Activated CD8-positive, alpha-beta memory T cell treated with anti-CD3 and anti-CD28 coated beads, Interleukin-2, amount 50 U/mL, for 4 hours (primary cell): ENCODE measurements at regions not wholly inside any gene's neighbourhood (a gene's known extent, or its start where the extent isn't known, plus 50 kb on each side); places are given as distances from the start of the nearest gene placed in this dataset.
"Not testable (repeated sequence)": the region's sequence is repeated elsewhere in the genome, so short reads cannot be mapped to it uniquely, and the experiment has no call there.

ENCODE experiments used
- DNase-seq: peaks from one replicate; pipeline ENCODE4 v3.0.0-alpha.2; 2020

DNA sequence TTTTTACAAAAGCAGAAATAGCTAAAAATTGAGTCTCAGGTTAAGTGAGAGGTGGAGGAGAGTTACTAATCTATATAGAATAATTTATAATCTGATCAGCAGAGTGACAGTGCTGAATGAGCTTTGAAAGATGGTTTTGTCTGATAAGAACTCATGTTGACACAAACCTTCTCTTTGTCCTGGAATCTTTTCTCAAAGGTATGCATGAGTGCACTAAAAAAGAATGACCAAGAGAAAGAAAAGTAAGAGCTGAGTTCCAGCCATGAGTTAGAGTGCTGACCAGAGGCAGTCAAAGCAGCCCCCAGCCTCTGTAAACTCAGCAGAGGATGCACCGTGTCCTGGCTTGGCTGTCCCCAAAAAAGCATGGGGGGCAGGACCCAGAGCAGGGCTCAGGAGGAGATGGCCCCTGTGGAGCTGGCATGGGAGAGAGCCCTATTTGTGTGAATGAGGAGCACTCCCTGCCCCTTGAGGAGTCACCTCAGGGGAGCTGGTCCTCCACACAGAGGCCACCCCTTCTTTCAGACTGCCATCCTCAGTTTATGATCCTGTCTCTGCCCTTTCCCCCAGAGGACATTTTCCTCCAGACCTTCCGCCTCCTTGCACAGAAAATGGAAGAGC is 129.8 kb downstream of the SEC23A start:
- DNase-seq = no peak

DNA sequence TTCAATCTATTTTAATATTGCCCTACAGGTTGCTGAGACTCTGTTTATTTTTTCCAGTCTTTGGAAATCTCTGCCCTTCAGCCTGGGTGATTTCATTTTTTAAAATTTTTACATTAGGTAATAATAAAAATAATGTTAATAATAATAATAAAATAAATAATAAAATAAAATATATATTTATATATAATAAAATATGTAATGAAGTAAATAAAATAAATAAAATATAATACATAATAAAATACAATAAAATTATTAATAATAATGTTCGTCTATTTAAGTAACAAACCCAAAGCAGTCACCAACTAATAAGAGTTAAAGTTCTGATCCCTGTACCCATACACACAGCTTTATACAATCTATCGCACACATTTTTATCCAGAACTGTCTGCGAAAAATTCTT is 130.5 kb downstream of the SEC23A start:
- DNase-seq = no peak

DNA sequence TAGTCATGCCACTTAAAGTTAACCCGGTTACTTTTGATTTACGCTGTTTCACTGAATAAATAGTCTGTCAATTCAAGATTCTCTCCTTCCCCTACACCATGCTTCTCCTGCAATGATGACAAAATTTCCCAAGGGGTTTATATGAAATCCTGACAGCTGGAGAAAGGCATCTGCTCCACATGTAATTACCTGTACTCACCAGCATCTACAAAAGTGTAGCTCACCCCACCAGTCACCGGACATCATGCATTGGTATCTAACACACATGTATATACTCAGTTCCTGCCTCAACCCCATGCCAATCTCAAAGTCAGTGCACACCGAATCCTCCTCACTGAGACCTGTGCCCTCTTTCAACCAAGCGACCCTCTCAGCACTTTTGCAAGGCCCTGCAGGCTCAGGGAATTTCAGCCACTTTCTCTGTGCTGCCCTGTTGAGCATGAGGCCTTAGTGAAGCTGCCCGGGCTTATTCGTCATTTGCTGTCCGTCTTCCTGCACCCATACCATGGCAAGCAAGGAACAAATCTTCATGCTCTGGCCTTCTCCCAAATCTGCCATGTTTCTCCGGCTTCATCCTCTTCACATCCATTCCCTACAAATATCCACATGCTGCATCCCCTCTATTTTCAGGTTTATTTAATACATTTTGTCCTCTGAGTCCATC is 131.6 kb downstream of the SEC23A start:
- no peak for DNase-seq

DNA sequence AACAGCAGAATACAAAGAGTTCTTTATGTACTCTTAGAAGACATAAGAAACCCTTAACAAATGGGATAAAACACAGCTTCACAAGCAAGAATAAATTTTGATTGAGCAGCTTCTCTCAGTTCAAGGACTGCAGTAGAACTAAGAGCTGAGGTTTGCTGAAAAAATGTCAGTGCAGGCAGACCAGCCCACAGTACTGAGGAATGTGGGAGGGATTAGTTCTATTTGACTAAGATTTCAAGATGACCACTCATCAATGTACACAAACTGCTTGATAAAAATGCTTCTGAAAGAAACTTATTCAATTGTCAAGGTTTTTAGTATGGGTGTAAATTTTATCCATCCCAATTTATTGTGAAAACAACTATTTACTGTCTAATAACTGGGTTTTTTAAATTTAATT is 138.4 kb downstream of the SEC23A start:
- no peak for DNase-seq

DNA sequence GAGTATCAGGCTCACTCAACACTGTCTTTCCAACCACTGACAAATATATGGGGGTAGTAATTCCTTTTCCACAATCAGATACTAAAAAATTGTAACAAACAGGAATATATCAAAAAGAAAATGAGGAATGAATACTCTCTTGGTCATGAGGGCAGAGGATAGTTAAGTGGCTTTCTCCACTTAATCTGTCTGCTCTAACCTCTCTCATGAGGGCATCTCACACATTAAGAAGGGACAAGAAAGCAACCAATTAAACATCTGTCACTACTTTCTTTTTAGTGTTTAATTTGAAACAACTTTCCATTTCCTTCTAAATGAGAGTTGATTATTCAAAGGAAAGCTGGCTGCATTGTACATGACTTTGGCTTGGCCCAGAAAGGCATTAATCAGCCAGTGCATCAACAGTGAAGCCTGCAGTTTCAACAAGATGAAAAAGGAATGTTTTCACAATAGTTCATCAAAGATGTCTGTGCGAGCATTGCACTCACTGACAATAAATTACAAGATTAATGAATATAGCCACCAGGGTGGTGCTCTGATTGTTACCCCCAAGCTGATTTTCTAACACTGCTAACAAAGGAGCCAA is 142.0 kb downstream of the SEC23A start:
- DNase-seq = no peak

DNA sequence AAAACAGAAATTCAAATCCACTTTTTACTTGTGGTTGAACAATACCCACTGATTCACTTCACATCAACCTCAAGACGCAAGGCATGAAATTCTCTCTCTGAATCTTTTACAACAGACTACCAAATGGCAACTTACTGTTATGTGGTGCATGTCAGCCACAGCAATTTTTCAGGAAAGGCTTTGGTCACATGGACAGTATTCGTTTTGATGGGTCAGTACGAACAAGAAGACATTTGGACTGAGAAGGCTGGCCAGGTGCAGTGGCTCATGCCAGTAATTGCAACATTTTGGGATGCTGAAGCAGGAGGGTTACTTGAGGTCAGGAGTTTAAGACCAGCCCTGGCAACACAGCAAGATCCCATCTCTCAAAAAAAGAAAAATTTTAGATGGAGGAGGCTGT is 144.0 kb downstream of the SEC23A start:
- DNase-seq = no peak

DNA sequence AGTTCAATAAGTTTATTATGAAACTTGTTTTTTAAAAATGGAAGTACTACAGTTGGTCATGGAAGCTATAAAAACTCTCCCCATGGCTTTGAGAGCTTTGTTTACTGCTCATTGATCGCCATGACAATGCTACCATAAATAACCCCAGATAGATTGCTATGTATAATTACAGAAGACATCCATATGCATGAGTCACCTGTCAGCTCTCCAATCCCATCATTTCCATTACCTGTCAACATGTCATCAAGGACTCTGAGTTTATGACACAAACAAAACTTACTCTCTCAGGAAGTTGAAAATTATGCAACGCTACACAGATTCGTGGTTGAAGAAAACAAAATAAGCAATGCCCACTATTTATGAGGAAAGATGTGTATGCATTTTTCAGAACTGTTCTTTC is 144.4 kb downstream of the SEC23A start:
- DNase-seq = no peak

DNA sequence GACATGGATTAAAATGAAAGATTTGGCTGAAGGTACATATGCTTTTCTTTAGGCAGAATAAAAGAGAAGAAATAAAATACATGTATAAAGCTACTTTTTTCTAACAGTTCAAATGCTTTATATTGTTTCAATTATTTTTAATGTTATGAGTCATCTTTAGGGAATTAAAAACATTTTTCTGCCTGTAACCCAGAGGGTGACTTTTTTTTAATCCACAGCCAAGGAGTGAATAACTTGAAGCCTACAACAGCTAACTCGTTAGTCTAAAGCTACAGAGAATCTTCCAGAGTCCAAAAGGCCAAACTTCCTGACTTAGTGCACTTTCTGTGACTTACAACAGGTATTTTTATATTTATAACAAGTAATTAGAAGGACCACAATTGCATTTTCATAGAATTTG is 151.6 kb downstream of the SEC23A start:
- no peak for DNase-seq

DNA sequence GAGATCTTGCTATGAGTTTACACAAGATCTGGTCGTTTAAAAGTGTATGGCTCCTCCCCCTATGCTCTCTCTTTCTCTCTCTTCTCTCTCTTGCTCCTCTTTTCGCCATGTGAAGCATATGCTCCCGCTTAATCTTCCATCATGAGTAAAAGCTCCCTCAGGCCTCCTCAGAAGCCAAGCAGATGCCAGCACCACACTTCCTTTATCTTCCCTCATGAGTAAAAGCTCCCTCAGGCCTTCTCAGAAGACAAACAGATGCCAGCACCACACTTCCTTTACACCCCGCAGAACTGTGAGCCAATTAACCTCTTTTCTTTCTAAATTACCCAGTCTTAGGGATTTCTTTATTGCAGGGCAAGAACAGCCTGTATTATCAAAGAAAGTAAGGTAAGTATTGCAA is 152.4 kb downstream of the SEC23A start:
- no peak for DNase-seq

DNA sequence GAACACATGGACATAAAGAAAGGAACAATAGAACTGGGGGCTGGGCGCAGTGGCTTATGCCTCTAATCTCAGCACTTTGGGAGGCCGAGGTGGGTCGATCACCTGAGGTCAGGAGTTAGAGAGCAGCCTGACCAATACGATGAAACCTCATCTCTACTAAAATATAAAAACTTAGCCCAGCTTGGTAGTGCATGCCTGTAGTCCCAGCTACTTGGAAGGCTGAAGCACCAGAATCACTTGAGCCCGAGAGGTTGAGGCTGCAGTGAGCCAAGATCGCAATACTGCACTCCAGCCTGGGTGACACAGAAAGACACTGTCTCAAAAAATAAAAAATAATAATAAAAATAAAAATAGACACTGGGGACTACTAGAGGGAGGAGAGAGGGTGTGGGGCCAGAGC is 154.5 kb downstream of the SEC23A start:
- no peak for DNase-seq

DNA sequence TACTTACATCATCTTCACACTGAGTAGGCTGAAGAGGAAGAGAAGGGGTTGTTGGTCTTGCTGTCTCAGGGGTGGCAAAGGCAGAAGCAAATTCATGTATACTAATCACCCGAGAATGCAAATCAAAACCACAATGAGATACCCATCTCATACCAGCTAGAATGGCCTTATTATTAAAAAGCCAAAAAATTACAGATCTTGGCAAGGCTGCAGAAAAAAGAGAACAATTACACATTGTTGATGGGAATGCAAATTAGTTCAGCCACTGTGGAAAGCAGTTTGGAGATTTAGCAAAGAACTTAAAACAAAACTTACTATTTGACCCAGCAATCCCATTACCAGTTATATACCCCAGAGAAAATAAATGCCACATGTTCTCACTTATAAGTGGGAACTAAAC is 154.9 kb downstream of the SEC23A start:
- DNase-seq = no peak

DNA sequence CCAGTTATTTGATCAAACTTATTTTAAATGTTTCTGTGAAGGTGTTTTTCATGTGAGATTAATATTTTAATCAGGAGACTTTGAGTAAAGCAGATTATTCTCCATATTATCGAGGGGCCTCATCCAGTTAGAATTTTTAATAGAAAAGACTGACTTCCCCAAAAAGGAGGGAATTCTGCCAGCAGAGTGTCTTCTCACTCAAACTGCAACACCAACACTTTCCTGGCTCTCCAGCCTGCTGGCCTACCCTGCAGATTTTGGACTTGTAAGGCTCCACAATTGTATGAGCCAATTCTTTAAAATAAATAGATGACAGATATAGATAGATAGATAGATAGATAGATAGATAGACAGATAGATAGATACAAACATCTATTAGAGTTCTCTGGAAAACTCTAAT is 155.7 kb downstream of the SEC23A start:
- no peak for DNase-seq

DNA sequence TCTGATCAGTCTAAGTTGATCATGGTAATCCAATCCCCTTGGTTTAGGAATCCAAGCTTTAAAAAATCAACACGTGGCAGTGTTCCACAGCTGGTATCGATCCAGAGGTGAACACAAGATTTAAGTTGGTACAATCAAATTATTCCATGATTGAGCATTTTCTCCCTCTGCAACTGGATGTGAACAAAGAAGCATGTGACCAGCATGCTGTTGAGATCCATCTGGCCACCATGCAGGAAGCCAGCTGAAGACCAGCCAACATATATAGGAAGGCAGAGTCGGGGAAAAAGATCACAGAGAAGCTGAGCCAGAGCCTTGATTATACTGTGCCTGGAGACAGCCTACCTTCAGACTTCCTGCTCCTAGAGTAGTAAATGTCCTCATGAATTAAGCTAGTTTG is 158.3 kb downstream of the SEC23A start:
- DNase-seq = no peak

DNA sequence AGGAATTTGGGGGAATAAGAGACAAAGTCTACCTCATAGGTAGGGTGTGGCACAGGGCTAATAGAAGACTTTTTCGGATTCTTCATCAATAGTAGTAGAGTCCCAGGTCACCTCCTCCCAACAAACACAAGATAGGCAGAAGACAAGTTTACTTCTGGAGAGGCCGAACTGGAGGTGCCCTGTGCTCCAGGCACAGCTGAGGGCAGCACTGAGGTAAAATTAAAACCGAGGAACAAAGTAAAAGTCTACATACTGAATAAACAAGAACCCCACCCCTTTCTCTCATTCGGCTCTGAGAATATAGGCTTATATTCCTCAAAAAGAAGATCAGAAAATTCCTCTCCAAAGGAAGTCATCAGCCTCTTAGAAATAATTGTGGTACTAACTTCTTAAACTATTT is 161.5 kb downstream of the SEC23A start:
- DNase-seq = no peak

DNA sequence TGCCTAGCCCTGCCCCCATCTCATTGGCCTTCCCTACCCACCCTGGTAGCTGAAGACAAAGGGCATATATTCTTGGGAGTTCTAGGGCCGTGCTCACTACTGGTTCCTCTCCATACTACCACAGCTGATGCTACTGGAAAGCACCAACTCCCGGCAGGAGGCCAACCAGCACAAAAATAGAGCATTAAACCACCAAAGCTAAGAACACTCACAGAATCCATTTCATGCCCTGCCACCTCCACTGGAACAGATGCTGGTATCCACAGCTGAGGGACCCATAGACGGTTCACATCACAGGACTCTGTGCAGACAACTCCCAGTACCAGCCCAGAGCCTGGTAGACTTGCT is 170.4 kb downstream of the SEC23A start:
- not testable (repeated sequence) for DNase-seq

DNA sequence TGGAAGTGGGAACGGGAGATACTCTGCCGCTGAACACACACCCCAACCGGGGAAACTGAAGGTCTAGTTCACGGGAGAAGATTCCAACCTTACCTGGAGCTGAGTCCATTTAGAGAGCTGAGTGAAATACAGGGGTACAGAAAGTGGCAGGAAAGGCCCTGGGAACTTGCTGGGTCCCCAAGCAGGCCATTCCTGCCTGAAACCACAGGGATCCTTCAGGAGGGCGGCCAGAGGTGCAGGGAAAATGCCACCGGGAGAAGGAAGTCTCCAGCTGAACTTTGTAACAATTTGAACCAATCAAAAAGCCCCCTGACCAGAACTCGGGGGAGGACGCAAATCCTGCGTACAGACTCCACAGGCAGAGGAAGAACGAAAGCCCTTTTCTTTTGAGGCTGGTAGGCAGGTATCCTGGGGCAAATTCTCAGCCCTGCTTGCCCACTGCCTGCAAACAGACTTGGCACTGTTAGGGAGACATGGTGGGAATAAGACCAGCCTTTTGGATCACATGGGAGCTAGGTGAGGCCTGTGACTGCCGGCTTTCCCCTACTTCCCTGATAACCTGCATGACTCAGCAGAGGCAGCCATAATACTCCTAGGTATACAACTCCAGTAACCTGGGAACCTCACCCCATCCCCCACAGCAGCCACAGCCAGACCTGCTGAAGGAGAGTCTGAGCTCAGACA is 170.9 kb downstream of the SEC23A start:
- no peak for DNase-seq

DNA sequence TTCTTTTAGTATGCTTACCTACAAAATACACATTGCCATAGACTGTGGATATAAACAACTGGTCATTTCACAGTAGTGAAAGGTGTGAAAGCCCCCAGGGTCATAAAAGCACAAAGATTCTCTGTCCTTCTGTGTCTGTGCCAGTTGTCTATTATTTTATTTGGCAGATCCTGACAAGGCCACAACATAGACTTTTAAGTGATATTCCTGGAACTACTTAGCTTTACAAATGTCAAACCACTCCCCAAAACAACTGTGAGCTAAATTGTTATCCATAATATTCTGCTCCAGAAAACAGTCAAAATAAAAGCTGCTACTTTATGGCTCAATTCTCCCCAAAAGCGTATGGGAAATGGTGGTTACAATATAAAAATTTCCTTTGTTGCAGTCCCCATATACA is 172.1 kb downstream of the SEC23A start:
- DNase-seq = no peak

DNA sequence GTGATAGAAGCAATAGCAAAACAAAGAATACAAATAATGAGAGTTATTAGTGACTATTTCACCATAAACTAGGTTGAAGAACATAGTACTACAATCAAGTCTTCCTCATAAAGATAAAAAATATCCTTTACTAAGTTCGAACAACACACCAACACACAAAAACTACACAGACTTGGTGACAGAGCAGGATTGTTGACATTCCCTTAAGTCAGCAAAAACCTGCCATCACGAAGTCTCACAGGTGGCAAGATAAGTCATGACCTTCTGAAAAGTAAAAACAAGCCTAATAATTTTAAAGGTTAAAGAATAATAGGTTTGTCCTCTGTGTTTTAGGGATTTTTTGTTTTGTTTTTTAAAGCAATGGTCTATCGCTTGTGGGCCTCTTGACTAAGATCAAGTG is 173.0 kb downstream of the SEC23A start:
- no peak for DNase-seq

DNA sequence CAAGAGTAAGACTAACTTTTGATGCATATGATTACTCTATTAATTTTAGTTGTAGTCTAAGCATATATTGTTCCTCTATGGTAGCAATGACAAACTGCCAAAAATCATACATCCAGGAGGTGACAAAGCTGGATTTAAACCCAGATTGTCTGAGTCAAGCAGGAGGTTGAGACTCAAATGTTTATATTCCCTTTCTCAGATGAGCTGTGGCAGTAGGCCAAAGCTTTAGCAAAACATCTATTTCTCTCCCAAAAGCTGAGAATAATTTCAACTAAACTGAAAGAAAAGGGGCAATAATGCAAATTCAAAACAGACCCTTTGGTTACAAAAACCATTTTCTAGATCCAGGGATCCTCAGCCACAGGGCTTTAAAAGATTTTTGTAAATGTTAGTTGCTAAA is 173.6 kb downstream of the SEC23A start:
- DNase-seq = no peak

DNA sequence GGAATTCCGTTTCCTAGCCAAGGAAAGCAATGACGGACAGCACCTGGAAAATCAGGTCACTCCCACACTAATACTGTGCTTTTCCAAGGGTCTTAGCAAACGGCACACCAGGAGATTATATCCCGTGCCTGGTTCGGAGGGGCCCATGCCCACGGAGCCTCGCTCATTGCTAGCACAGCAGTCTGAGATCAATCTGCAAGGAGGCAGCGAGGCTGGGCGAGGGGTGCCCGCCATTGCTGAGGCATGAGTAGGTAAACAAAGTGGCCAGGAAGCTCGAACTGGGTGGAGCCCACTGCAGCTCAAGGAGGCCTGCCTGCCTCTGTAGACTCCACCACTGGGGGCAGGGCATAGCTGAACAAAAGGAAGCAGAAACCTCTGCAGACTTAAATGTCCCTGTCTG is 181.1 kb downstream of the SEC23A start:
- not testable (repeated sequence) for DNase-seq

DNA sequence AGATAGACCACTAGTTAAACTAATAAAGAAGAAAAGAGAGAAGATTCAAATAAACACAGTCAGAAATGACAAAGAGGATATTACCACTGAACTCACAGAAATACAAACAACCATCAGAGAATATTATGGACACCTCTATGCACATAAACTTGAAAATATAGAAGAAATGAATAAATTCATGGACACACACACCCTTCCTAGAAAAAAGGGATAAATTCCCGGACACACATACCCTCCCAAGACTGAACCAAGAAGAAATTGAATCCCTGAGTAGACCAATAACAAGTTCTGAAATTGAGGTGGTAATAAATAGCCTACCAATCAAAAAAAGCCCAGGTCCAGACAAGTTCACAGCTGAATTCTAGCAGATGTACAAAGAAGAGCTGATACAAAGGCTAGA is 187.9 kb downstream of the SEC23A start:
- DNase-seq = no peak

DNA sequence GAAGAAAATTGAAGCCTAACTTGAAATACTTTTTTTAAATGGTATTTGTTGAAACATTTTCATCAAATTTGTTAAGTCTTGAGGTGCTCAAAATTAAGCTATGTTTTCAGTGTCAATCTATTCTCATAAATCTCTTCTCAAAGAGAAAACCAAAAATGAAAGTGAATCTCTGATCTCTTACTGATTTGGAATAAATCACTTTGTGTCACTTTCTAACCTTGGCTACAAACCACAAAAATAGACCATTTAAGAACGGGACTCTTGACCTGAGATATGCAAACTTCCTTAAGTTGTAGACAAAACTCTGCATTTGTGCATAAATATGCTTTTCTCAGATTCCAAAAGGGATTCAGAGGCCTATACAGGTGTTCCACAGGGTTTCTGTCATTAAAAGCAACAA is 192.9 kb downstream of the SEC23A start:
- no peak for DNase-seq

DNA sequence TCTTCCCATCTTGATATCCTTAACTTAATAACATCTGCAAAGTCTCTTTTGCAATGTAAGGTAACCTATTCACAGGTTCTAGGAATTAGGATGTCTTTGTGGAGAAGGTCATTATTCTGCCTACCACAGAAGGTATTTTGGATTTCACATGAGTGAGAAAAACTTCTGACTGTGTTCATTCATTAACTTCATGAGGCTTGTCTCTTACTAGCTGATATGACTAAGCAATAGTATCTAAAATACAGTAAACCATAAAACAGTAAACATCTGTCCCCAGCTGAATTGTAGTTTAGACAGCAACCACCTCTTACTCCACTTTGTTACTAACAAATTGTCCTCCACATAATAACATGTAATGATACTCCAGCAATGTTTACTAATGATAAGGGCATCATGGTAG is 198.1 kb downstream of the SEC23A start:
- no peak for DNase-seq

DNA sequence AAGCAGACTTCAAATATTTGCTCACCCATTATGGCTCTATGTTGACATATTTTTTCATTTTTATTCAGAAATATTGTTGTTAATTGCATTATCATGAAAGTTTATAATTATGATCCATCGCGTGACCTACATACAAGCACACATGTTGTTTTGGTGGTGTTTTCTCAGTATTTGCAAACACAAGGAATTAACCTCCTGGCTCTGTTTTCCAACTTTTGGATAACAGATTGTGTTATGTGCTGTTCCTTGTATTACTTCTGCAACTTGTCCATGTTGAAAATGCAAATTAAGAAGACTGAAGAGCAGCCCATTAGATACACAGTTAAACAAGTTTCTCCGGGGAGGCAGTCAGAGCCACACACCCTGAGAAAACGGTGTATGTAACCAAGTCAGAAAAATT is 201.2 kb downstream of the SEC23A start:
- DNase-seq = no peak
